ENCODE measurements at regions not wholly inside any gene's neighbourhood (a gene's known extent, or its start where the extent isn't known, plus 50 kb on each side); places are given as distances from the start of the nearest gene placed in this dataset.

- no peak for TF ChIP-seq CTCF (IDR thresholded peaks at IDR 0.05; ENCODE audit: low read length, missing control alignments)
- DNase-seq (ENCODE audit: low read depth): no peak
- H3K4me3 ChIP-seq (replicated peaks; ENCODE audit: low read depth, low read length): no peak overlapping the region
Measured at GRCh38 chr2:187224989-187225388, 223.1 kb downstream of the CALCRL start.

- no peak for TF ChIP-seq CTCF (IDR thresholded peaks at IDR 0.05; ENCODE audit: low read length, missing control alignments)
Measured at GRCh38 chr2:187220071-187220470, 228.0 kb downstream of the CALCRL start.

GRCh38 chr2:187215532-187216240, 232.4 kb downstream of the CALCRL start:
- no peak overlapping the region for H3K4me3 ChIP-seq (replicated peaks; ENCODE audit: low read depth, low read length)
- peak; percentile 12 for DNase-seq (ENCODE audit: low read depth)
- TF ChIP-seq CTCF (IDR thresholded peaks at IDR 0.05; ENCODE audit: low read length, missing control alignments): no peak

More at GRCh38 chr2:187220071-187220470, 228.0 kb downstream of the CALCRL start:
- DNase-seq (ENCODE audit: low read depth): no peak
- H3K4me3 ChIP-seq (replicated peaks; ENCODE audit: low read depth, low read length): no peak overlapping the region

GRCh38 chr2:187214306-187214705, 233.7 kb downstream of the CALCRL start:
- no peak overlapping the region for H3K4me3 ChIP-seq (replicated peaks; ENCODE audit: low read depth, low read length)
- no peak for DNase-seq (ENCODE audit: low read depth)
- TF ChIP-seq CTCF (IDR thresholded peaks at IDR 0.05; ENCODE audit: low read length, missing control alignments): no peak

- TF ChIP-seq CTCF (IDR thresholded peaks at IDR 0.05; ENCODE audit: low read length, missing control alignments): no peak
- peak; percentile 15 for DNase-seq (ENCODE audit: low read depth)
- no peak overlapping the region for H3K4me3 ChIP-seq (replicated peaks; ENCODE audit: low read depth, low read length)
Measured at GRCh38 chr2:187213798-187214197, 234.3 kb downstream of the CALCRL start.

- TF ChIP-seq CTCF (IDR thresholded peaks at IDR 0.05; ENCODE audit: low read length, missing control alignments): no peak
- no peak overlapping the region for H3K4me3 ChIP-seq (replicated peaks; ENCODE audit: low read depth, low read length)
- DNase-seq (ENCODE audit: low read depth): no peak
Measured at GRCh38 chr2:187210726-187211125, 237.3 kb downstream of the CALCRL start.

- no peak for DNase-seq (ENCODE audit: low read depth)
- H3K4me3 ChIP-seq (replicated peaks; ENCODE audit: low read depth, low read length): no peak overlapping the region
- TF ChIP-seq CTCF (IDR thresholded peaks at IDR 0.05; ENCODE audit: low read length, missing control alignments): no peak
Measured at GRCh38 chr2:187208199-187208785, 239.8 kb downstream of the CALCRL start.

All from fibroblast of pulmonary artery (primary cell).